Body of pancreas (tissue), 4 donors: ENCODE measurements at regions not wholly inside any gene's neighbourhood (a gene's known extent, or its start where the extent isn't known, plus 50 kb on each side); places are given as distances from the start of the nearest gene placed in this dataset.

Experiments used
- ATAC-seq: fragments of 150-250 bp; one replicate; pipeline ENCODE4 v1.9.1; 2016
- DNase-seq, 4 donors: peaks; one replicate each; pipeline ENCODE4 v3.0.0-alpha.2; 2019
- H3K27ac ChIP-seq, 4 donors: fragments of 200-600 bp; sonication (generic); 1 replicate in 3 of 4; 2 replicates in 1 of 4; pipeline versions ENCODE4 v1.5.1 to v1.6.1; 2016 to 2019; ENCODE audit warnings: mild to moderate bottlenecking in 1 of 4, mixed read lengths in 1 of 4, moderate library complexity in 1 of 4
- H3K27me3 ChIP-seq, 2 donors: fragments of 200-600 bp; sonication (generic); one replicate each; pipeline ENCODE4 v1.6.0; 2016; ENCODE audit warnings: mild to moderate bottlenecking in 1 of 2
- H3K36me3 ChIP-seq, 2 donors: fragments of 200-600 bp; sonication (generic); replicated peaks in 1 of 2; 2 replicates each; pipeline ENCODE4 v1.5.1; 2016; ENCODE audit warnings: low read depth in 2 of 2; ENCODE audit not compliant: insufficient read depth in 1 of 2
- H3K4me1 ChIP-seq: fragments of 200-600 bp; sonication (generic); one replicate; pipeline ENCODE4 v1.6.0; 2016
- H3K4me3 ChIP-seq, 2 donors: fragments of 200-600 bp; sonication (generic); 1 replicate in 1 of 2; 2 replicates in 1 of 2; pipeline ENCODE4 v1.5.1; 2016 to 2019
- H3K9me3 ChIP-seq, 3 donors: fragments of 200-600 bp; sonication (generic); 1 replicate in 2 of 3; 2 replicates in 1 of 3; pipeline ENCODE4 v1.5.1; 2016
- POLR2A ChIP-seq, 3 donors: fragments of 450-650 bp; IDR thresholded peaks; one replicate each; pipeline ENCODE4 v1.6.1; 2016; ENCODE audit warnings: antibody characterized with exemption in 3 of 3, mild to moderate bottlenecking in 2 of 3
- WGBS, 2 donors: methylation state at CpG; one replicate each; pipeline ENCODE4 v1.1.5; 2017; 5-methylcytosine and 5-hydroxymethylcytosine counted together
- intact Hi-C: fragments of 100-400 bp; cut with DNase I; formaldehyde crosslinking; loops from one replicate; pipeline ENCODE4 v1.15.1; 2023
- TF ChIP-seq, protein P1 (sequence below), 7 experiments: fragments of 450-650 bp in 4 of 7; fragments of 200-600 bp in 3 of 7; sonication (generic) in 3 of 7; IDR thresholded peaks; one replicate each; pipeline ENCODE4 v1.5.1; 2016 to 2019; ENCODE audit warnings: antibody characterized with exemption in 7 of 7

DNA sequence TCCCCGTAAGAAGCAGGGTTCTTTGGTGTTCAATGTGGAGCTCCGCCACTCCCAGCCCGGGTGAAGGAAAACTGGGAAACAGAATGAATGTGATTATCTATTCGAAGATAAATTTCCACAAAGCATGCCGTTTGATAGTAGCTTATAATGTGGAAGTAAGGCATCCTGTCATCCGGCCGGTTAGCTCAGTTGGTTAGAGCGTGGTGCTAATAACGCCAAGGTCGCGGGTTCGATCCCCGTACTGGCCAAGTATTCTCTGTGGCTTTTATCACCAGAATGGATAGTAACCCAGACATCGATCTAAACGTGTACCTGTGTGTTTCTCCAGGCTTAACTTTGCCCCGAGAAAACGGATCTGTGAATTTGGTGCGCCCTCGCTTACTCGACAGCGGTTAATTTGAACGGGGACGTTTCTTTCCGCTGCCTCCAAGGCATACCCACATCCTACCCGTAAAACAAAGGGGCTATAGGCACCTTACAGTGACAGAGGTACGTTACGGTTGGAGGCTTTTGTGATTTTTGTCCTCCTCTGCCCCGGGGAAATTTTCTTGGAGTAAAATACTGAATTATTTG, 215.2 kb upstream of the ZNF184 start:
- H3K4me3 ChIP-seq = peak overlapping the region in 1 of 2 donors; percentile 34
- WGBS, 2 donors = 1% methylated on average over 25 to 28 of the region's 28 CpGs
- no peak overlapping the region for H3K27ac ChIP-seq
- DNase-seq (peak; percentile 80 to 90 (median 86)), ATAC-seq (peak; percentile 82)
- TF ChIP-seq POLR2A (IDR thresholded peaks at IDR 0.05) = no peak
- TF ChIP-seq, protein P1, sequence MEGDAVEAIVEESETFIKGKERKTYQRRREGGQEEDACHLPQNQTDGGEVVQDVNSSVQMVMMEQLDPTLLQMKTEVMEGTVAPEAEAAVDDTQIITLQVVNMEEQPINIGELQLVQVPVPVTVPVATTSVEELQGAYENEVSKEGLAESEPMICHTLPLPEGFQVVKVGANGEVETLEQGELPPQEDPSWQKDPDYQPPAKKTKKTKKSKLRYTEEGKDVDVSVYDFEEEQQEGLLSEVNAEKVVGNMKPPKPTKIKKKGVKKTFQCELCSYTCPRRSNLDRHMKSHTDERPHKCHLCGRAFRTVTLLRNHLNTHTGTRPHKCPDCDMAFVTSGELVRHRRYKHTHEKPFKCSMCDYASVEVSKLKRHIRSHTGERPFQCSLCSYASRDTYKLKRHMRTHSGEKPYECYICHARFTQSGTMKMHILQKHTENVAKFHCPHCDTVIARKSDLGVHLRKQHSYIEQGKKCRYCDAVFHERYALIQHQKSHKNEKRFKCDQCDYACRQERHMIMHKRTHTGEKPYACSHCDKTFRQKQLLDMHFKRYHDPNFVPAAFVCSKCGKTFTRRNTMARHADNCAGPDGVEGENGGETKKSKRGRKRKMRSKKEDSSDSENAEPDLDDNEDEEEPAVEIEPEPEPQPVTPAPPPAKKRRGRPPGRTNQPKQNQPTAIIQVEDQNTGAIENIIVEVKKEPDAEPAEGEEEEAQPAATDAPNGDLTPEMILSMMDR (IDR thresholded peaks at IDR 0.05) = no peak
- H3K27me3 ChIP-seq = no peaks in the 10 kb centered on the region
- no peaks in the 10 kb centered on the region for H3K9me3 ChIP-seq
- peaks cover 14% of the 10 kb centered on the region for H3K4me1 ChIP-seq
- no peaks in the 10 kb centered on the region for H3K36me3 ChIP-seq
- intact Hi-C loops = no loop called here

DNA sequence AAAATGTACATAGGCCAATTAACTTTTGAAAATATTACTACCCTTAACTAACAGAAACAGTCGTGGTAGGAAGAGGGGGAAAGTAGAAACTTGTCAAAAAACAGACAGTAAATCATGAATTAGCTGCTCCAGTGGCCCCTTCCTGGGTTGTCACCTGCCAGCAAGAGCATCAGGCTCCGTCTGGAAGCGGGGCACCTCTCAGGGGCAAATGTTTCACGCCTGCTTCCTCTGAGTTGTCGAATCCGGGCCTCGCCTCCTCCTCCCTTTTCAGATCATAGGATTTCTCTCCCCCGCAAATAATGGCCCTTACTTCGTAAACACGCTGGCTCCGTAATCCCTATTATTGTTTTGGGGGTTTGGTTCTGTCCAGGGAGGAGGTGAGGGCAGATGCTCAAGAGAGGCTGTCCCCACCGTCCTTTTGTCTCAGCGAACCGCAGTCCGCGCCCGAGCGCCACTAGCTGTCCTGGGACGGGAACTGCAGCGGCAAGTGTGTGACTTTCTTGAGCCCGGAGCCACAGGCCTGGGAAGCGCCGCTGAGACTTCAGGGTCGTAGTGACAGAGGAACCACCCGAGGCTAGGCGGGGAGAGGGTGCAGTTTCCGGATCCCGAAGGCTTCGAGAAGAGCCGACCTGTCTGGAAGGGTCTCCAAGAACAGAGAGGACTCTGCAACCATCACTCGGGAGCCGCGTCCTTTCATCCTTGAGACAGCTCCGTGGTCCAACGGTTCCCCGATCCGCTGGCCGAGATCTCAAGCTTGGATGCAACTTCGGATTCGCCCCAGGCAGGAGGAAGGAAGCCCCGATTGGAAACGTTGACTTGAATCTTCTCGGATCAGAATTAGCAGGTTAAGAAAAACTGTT, 214.5 kb upstream of the ZNF184 start:
- 2 to 5% methylated on average over 38 to 43 of the region's 43 CpGs for WGBS, 2 donors
- Histone ChIP-seq H3K4me3 (peak overlapping the region; percentile 4 to 34), H3K27ac (no peak overlapping the region), H3K27me3 (no peaks in the 10 kb centered on the region), H3K4me1 (peaks cover 14% of the 10 kb centered on the region), H3K9me3 (no peaks in the 10 kb centered on the region), H3K36me3 (no peaks in the 10 kb centered on the region)
- DNase-seq (peak; percentile 56 to 74 (median 60)), ATAC-seq (peak; percentile 65)
- TF ChIP-seq, protein P1 (IDR thresholded peaks at IDR 0.05) = peak in 6 of 7 experiments; percentile 28 to 47 (median 40)
- no peak for TF ChIP-seq POLR2A (IDR thresholded peaks at IDR 0.05)
- intact Hi-C loops = no loop called here

DNA sequence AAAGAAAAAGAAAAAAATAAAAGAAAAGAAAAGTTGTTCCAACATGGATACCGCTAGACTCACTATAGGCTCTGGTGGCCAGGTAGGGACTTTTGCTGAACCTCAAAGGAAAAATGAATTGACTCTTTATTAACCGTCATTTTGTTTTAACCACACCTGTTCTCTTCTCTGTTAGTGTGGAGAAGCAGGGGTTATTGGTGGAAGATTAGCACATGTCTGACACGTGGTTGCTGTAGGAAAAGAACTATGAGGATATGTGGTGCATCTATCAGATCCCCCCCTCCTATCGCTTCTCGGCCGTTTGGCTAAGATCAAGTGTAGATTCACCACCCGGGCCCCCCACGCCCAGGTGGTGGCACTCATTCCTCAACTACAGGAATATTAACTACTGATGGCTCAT, 212.4 kb upstream of the ZNF184 start:
- H3K27me3 ChIP-seq = peaks cover 0 to 18% of the 10 kb centered on the region in 2 donors
- no peak overlapping the region for H3K27ac ChIP-seq
- 65 to 70% methylated on average over 8 of the region's 8 CpGs for WGBS, 2 donors
- ATAC-seq (no peak), DNase-seq (no peak)
- no peak for TF ChIP-seq POLR2A (IDR thresholded peaks at IDR 0.05)
- TF ChIP-seq, protein P1 (IDR thresholded peaks at IDR 0.05) = no peak
- no peaks in the 10 kb centered on the region for H3K36me3 ChIP-seq
- H3K4me1 ChIP-seq = peaks cover 14% of the 10 kb centered on the region
- H3K9me3 ChIP-seq = no peaks in the 10 kb centered on the region
- intact Hi-C loops = no loop called here
- no peak overlapping the region for H3K4me3 ChIP-seq

DNA sequence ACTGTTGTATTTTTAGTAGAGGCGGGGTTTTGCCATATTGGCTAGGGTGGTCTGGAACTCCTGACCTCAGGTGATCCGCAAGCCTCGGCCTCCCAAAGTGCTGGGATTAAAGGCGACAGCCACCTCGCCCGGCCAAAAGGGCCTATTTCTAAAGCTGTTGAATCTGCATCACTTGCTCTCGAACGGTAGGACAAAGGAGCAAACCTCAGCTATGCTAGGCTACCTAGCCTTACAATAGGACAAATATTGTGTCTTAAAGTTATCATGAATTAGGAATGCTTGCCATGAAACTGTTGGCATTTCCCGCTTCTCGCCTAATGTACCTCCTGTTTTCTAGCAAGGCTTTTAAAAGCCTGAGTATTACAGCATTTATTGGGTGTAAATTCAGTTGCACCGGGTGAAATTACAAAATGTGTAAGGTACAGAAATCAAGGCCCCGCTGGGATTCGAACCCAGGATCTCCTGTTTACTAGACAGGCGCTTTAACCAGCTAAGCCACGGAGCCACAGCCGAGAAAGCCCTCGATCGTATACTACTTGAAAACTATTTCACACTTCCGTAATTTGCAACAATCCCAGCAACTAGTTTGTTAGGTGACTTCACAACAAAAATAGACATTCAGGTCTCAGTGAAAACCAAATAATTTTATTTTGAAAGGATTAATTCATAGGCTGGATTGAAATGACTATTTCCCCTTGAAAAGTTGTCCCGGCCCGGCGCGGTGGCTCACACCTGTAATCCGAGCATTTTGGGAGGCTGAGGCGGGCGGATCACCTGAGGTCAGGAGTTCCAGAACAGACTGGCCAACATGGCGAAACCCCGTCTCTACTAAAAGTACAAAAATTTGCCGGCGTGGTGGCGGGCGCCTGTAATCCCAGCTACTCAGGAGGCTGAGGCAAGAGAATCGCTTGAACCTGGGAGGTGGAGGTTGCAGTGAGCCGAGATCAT, 211.6 kb upstream of the ZNF184 start:
- no peak for ATAC-seq

More for the DNA sequence above, 211.6 kb upstream of the ZNF184 start:
- TF ChIP-seq POLR2A (IDR thresholded peaks at IDR 0.05) = no peak
- TF ChIP-seq, protein P1 (IDR thresholded peaks at IDR 0.05) = no peak
- no peak overlapping the region for H3K27ac ChIP-seq
- intact Hi-C loops = no loop called here
- H3K4me3 ChIP-seq = no peak overlapping the region
- peak; percentile 44 to 67 (median 52) for DNase-seq
- peaks cover 0 to 26% of the 10 kb centered on the region in 2 donors for H3K27me3 ChIP-seq
- H3K4me1 ChIP-seq = peaks cover 14% of the 10 kb centered on the region
- no peaks in the 10 kb centered on the region for H3K36me3 ChIP-seq
- no peaks in the 10 kb centered on the region for H3K9me3 ChIP-seq
- 36 to 48% methylated on average over 26 to 34 of the region's 34 CpGs for WGBS, 2 donors
